Left lung (tissue), 4 donors: ENCODE measurements at regions not wholly inside any gene's neighbourhood (a gene's known extent, or its start where the extent isn't known, plus 50 kb on each side); places are given as distances from the start of the nearest gene placed in this dataset.

Source experiments
- ATAC-seq: fragments of 200-7000 bp; cut with Tn5 transposase; one replicate; pipeline ENCODE4 v1.9.1; 2020; ENCODE audit warnings: moderate library complexity
- DNase-seq, 4 donors: peaks; one replicate each; pipeline ENCODE4 v3.0.0-alpha.2; 2013 to 2020
- H3K27ac ChIP-seq, 2 donors: fragments of 200-600 bp; sonication (generic) in 1 of 2; one replicate each; pipeline versions ENCODE4 v1.5.0 to v1.8.0; 2020 to 2021
- H3K27me3 ChIP-seq, 2 donors: fragments of 200-600 bp; sonication (generic) in 1 of 2; one replicate each; pipeline versions ENCODE4 v1.5.0 to v1.8.0; 2020 to 2021
- H3K36me3 ChIP-seq, 2 donors: fragments of 200-600 bp; sonication (generic) in 1 of 2; one replicate each; pipeline versions ENCODE4 v1.5.0 to v1.8.0; 2020 to 2021
- H3K4me1 ChIP-seq, 2 donors: fragments of 200-600 bp; one replicate each; pipeline ENCODE4 v1.8.0; 2021
- H3K4me3 ChIP-seq, 2 donors: fragments of 200-600 bp; sonication (generic) in 1 of 2; one replicate each; pipeline versions ENCODE4 v1.5.0 to v1.8.0; 2020 to 2021; ENCODE audit warnings: mild to moderate bottlenecking in 1 of 2
- H3K9me3 ChIP-seq, 2 donors: fragments of 200-600 bp; sonication (generic) in 1 of 2; one replicate each; pipeline versions ENCODE4 v1.5.0 to v1.8.0; 2020 to 2021
- intact Hi-C, 2 donors: fragments of 100-400 bp; cut with DNase I; formaldehyde crosslinking; loops; one replicate each; pipeline versions ENCODE4 v1.11.2 to v1.14.2; 2022
- TF ChIP-seq, protein P1 (sequence below), 2 donors: fragments of 200-600 bp; sonication (generic) in 1 of 2; IDR thresholded peaks; one replicate each; pipeline versions ENCODE4 v1.5.0 to v1.8.0; 2021; ENCODE audit warnings: antibody characterized with exemption in 2 of 2
- donor health status: DM: no; HTN: yes; CAD: no.
- donor health status: DM: no; HTN: no; CAD: no.

DNA sequence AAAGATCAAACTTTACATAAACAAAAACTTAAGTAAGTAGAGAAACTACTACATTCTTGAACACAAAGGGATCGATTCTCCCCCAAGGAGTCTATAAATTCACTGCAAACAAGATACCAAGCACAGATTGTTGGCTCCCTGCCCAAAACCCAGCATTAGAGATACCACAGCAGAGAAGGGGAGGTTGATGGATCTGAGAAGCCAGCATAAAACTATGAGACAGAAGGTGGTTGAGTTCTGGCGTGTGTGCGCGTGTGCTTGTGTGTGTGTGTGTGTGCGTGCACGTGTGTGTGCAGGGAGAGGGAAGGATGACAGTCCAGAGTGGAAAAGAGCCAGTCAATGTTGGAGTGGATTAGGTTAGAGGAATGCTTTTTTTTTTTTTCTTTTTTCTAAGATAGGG, 143.2 kb upstream of the PRR20G start:
- Histone ChIP-seq H3K9me3 (no peaks in the 10 kb centered on the region), H3K27me3 (peaks cover 0 to 37% of the 10 kb centered on the region in 2 donors), H3K36me3 (no peaks in the 10 kb centered on the region), H3K4me1 (no peaks in the 10 kb centered on the region), H3K27ac (no peak overlapping the region), H3K4me3 (no peak overlapping the region)
- ATAC-seq (no peak), DNase-seq (peak in 1 of 4 donors; percentile 12)
- intact Hi-C loops, result no loop called here
- TF ChIP-seq, protein P1, sequence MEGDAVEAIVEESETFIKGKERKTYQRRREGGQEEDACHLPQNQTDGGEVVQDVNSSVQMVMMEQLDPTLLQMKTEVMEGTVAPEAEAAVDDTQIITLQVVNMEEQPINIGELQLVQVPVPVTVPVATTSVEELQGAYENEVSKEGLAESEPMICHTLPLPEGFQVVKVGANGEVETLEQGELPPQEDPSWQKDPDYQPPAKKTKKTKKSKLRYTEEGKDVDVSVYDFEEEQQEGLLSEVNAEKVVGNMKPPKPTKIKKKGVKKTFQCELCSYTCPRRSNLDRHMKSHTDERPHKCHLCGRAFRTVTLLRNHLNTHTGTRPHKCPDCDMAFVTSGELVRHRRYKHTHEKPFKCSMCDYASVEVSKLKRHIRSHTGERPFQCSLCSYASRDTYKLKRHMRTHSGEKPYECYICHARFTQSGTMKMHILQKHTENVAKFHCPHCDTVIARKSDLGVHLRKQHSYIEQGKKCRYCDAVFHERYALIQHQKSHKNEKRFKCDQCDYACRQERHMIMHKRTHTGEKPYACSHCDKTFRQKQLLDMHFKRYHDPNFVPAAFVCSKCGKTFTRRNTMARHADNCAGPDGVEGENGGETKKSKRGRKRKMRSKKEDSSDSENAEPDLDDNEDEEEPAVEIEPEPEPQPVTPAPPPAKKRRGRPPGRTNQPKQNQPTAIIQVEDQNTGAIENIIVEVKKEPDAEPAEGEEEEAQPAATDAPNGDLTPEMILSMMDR (IDR thresholded peaks at IDR 0.05), result no peak

DNA sequence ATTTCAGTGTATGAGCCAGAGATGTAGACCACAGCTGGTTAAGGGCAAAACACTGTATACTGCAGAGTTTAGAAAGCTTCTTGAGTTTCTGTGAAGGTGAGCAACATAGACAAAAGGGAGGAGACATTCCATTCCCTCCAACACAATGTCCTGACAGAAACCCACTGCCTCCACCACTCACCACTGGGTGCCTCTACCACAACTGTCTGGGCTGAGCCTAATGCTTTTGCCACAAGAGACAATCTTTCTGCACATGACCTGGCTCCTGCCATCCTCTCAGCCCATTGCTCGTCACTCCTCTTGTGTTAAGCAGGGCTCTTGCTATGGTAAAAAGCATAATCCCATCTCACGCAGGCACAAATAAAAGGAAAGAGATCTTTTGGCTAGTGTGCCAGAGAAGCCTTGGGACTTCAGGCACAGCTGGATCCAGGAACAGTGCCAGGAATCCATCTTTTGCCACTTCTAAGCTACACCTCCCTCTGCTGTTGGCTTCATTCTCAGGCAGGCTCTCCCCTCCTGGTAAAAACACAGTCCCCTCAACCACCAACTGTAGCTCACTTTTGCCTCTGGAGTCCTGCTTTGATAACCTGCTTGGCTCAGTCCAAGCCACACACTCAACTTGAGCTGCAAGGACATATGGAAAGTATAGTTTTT, 140.6 kb upstream of the PRR20G start:
- H3K36me3 ChIP-seq, result no peaks in the 10 kb centered on the region
- TF ChIP-seq, protein P1 (IDR thresholded peaks at IDR 0.05), result no peak
- H3K4me3 ChIP-seq, result no peak overlapping the region
- DNase-seq, result peak in 1 of 4 donors; percentile 4
- ATAC-seq, result peak; percentile 21
- intact Hi-C loops, result no loop called here
- H3K4me1 ChIP-seq, result no peaks in the 10 kb centered on the region
- H3K9me3 ChIP-seq, result no peaks in the 10 kb centered on the region
- H3K27me3 ChIP-seq, result peaks cover 0 to 62% of the 10 kb centered on the region in 2 donors
- H3K27ac ChIP-seq, result no peak overlapping the region

DNA sequence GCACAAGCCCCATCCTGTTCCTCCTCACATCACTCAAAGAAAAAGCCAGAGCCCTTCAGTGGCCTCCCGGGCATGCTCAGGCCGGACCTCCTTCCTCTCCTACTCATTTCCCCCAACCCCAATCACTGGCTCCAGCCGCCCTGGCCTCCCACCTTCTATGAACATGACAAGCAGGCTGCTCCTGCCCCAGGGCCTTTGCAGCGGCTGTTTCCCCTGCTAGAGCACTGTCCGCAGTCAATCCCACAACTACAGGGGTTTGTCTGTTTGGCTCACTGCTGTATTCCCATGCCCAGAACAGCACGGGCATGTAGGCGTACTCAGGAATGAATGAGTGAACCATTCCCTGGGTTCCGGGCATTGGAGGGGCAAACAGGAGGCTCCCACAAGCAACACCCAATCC, 139.8 kb upstream of the PRR20G start:
- DNase-seq (no peak), ATAC-seq (no peak)
- TF ChIP-seq, protein P1 (IDR thresholded peaks at IDR 0.05), result no peak
- Histone ChIP-seq H3K9me3 (no peaks in the 10 kb centered on the region), H3K4me3 (no peak overlapping the region), H3K27ac (no peak overlapping the region), H3K4me1 (no peaks in the 10 kb centered on the region), H3K27me3 (peaks cover 0 to 70% of the 10 kb centered on the region in 2 donors), H3K36me3 (no peaks in the 10 kb centered on the region)
- intact Hi-C loops, result no loop called here

DNA sequence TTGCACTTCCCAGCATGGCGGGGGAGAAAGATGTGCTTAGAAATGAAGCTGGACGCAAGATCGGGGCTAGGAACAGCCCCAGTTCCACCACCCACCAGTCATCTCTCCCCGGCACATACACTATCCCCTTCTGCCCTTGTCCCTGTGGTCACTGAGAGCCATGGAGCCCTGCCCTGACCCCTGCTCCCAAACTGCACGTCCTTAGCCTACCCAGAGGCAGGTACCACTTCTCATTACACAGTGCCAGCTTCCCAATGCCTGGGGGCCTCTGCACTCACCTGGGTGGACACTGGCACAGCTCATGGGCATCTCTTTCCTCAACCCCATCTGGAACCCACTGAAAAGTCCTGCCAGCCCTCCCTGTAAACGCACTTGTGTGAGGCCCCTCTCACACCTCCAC, 139.3 kb upstream of the PRR20G start:
- Histone ChIP-seq H3K27ac (no peak overlapping the region), H3K9me3 (no peaks in the 10 kb centered on the region), H3K4me3 (no peak overlapping the region), H3K27me3 (peaks cover 0 to 74% of the 10 kb centered on the region in 2 donors), H3K36me3 (no peaks in the 10 kb centered on the region), H3K4me1 (no peaks in the 10 kb centered on the region)
- TF ChIP-seq, protein P1 (IDR thresholded peaks at IDR 0.05), result no peak
- DNase-seq, result no peak
- intact Hi-C loops, result no loop called here
- no peak for ATAC-seq

DNA sequence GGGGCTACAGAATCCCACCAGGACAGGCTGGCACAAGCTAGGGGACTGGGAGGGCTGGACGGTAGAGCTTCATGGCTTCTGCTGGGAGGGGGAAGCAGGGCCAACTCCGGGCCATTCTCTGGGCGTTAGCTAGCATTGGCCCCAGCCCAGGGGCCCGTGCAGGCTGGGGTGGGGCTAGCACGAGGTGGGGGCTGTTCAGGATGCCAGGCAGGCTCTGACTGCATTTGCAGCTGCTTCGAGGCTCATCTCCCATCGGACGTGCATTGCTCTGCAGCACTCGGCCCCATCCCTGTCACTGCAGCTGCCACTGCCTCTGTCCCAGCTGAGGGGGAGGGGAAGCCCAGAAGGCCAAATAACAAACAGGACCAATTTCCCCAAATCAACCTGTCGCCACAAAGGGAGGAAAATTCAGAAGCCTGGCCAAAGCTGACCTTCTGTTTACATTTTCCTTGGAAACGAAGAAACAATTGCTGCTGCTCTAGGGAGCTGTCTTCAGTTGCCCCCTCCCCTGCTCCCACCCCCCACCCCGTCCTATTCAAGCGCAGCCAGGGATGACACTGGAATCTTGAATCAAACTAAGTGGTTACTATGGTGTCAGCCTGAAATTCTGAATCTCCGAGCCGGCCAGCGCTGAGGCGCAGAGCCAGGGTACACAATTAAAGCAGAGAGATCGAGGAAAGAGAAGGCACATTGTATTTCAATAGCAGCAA, 138.8 kb upstream of the PRR20G start:
- H3K9me3 ChIP-seq, result no peaks in the 10 kb centered on the region
- TF ChIP-seq, protein P1 (IDR thresholded peaks at IDR 0.05), result no peak
- H3K36me3 ChIP-seq, result no peaks in the 10 kb centered on the region
- no peak overlapping the region for H3K27ac ChIP-seq
- intact Hi-C loops, result no loop called here
- no peaks in the 10 kb centered on the region for H3K4me1 ChIP-seq
- H3K27me3 ChIP-seq, result peaks cover 0 to 74% of the 10 kb centered on the region in 2 donors
- ATAC-seq, result no peak
- H3K4me3 ChIP-seq, result no peak overlapping the region
- no peak for DNase-seq
